ENCODE measurements at regions not wholly inside any gene's neighbourhood (a gene's known extent, or its start where the extent isn't known, plus 50 kb on each side); places are given as distances from the start of the nearest gene placed in this dataset.

DNA sequence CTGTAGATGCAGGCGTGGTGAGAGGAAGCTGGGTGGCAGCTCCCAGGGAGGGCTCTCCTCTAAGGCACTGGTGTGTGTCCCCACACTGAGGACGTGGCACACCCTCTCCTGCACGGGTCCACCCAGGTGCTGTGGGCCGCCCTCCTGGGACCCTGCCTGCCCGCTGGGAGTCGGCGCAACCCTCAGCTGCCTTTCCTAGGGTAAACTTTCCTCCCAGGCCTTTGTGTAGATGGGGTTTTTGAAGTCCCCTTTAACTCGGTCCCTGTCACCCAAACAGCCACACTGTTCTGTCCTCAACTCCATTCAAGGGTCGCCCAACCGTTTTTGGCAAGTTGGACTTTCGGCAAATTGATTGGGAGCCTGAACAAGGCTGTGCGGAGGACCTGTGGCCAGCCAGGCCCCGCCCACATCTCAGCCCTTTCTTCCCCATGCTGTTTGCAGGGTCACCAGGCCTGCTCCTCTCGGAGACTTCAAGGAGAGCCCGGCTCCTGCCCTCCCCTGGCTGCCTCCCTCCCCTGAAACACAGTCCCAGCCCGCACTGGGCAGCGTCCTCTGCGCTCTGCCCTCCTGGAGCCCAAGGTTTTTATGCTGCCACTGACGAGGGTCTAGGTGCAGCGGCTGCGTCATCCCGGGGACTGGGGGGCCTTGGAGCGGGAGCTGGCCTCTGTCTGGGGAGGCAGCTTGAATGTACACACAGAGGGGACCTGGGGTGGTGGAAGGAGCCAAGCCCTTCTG is 1126.2 kb downstream of the BRD1 start:
- DNase-seq: no peak

DNA sequence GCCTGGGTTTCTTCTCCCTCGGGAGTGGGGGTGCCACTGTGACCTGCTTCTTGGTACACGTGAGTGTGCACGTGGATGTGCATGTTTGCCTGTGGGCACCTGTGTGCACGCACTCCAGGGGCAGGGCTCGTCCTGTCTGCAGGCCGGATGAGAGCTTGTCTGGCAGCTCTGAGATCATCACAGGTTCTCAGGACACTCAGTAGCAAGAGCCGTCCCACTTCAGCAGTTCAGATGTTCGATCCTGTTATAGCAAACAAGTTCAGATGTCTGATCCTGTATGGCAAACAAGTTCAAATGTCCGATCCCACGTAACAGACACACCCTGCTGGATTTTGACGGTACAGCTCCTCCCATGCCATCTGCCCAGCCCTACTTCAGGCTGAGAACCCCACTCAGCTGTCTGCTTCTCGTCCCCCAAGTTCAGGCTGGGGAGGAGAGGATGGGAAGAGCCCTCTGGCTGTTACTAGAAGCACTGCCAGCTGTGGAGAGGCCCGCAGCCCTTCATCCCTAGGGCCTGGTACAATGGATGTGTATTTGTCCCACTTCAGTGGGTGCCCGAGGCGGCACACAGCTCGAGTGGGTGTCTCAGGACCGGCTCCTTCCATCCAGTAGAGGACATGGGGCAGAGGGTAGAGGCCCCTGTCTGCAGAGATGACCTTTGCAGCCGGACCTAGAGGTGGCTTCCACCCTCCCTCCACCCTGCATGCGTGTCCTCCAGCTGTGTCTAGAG is 1126.9 kb downstream of the BRD1 start:
- no peak for DNase-seq

DNA sequence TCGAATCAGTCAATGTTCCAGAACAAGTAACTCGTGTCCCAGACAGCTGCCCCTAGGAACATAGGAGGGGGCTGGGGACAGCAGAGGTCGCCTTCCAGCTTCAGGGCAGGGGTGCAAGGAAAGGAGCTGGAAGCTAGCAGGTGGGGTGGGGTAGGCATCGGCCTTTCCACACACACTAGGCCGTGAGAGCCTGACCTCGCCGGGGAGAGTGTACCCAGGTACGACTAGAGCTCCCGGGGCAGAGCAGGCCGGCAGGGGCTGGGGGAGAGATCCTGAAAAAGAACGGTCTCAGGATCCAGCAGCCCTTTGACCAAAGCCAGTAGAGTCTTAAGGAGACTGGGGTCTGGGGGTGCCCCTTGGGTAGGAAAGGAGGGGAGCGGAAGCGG is 1127.5 kb downstream of the BRD1 start:
- no peak for DNase-seq

DNA sequence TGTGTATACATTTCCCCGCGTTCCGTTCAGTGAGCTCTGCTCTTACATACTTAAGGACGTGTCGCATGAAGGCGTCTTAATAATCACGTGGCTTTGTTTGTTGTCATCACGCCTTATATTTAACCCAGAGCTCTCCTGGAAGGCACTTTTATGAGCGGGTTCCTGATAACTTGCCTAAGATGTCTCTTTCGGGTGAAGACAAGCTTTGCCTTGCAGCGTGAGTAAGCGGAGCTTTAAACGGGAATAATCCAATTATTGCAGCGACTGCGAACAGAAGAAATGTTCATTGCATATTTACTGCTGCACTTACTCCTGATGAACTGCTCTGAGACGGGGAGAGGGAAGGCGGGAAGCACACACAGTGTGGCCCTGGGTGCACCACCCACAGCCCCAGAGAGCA is 1128.2 kb downstream of the BRD1 start:
- DNase-seq: no peak

DNA sequence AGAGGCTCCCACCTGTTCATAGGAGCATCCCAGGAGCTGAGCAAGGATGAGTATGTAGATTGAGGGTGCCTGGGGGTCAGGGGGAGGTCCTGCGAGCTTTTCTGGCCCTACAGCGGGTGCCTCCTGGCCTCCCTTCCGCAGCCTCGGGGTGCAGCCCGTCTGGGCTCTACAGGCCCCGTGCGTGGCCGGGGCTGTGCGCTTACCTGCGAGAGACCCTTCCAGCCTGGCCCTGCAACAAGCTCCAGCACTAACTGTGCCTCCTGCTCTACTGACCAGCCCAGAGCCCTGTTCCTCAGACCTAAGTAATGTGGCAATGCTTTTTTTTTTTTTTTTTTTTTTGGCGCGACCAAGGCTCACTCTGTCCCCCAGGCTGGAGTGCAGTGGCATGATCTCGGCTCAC is 1129.1 kb downstream of the BRD1 start:
- DNase-seq: no peak

DNA sequence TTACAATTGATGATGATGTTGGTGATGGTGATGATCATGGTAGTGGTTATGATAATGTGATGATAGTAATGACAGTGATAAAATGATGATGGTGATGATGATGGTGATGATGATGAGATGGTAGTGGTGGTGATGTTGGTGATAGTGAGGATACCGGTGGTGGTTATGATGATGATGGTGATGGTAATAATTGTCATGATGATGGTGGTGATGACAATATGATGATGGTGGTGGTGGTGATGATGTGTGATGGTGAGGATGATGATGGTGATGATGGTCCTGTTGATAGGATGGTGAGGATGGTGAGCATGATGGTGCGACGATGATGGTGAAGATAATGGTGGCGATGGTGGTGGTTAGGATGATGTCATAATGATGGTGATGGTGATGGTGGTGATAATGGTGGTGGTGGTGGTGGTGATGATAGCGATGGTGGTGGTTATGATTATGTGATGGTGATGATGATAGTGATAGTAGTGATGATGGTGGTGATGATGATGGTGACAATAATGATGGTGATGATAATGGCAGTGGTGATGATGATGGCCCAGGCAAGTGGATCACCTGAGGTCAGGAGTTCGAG is 1129.9 kb downstream of the BRD1 start:
- DNase-seq: no peak

DNA sequence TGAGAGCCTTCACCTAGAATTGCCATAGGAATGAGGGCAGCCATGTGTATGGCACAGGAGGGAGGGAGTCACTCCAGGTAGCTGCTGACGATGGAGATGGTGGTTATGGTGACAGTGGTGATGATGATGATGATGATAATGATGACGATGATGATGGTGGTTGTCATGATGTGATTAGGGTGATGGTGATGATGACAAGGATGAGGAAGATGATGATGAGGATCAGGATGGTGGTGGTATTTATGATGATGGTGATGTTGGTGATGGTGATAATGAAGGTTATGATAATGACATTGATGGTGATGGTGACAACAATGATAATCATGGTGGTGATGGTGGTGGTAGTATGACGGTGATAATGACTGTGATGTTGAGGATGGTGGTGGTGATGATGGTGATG is 1130.5 kb downstream of the BRD1 start:
- DNase-seq: no peak

DNA sequence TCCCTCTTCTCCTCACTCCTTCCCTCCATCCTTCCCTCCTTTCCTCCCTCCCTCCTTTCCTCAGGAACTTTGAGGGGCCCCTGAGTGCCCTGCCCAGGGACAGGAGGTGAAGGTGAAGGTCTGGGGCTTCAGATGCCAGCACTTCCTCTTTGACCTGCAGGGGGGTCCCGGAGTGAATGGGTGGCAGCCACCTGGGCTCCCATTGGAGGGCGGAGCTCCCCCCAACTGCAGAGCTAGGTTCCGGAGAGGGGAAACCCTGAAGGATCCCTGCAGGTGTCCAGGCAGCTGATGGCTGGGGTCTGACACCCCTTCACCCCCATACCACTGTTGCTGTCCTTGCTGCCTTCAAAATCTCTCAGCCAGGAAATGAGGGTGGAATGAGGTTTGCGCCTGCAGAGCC is 1131.3 kb downstream of the BRD1 start:
- no peak for DNase-seq

DNA sequence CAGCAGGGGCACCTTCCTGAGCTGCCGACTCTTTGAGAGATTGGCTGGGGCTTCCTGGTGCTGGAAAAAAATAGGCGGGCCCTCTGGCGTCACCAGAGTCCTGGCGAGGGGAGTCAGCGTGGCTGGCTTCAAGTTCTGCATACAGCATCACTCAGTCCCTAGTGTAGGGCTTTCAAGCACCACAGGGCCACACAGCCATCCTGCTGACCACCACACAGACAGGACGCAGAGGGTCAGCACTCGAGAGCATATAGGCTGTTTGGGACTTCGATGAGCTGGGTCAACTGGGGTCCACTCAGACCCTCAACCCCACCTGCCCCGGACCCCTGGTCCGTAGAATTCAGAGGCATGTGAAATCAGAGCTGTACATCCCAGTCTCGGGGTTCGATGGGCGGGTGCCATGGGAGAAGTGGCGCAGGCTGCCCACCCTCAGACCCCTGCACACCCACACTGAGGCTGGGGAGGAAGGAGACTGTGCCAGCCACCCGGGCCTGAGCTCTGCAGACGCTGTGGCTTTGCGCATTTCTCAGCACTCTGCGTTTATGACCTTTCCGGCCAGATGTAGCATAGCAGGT is 1131.9 kb downstream of the BRD1 start:
- DNase-seq: no peak

DNA sequence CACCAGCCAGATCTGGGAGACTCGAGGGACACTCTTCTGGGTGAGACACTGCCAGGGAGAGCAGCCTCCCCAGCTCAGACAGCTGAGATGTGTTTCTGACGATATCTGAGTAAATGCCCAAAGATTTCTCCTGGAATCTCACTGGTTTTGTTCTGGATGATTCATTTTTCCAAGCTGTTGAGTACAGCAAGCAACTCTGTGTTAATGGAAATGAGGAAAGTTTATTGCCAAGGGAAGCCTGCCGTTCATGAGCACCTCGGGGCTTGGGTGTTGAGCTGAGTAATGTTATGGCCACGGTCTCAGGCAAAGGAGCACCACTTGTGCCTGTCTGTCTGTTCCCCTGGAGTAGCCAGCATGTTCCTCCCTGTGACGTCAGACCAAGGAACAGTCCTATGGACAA is 1132.4 kb downstream of the BRD1 start:
- no peak for DNase-seq

DNA sequence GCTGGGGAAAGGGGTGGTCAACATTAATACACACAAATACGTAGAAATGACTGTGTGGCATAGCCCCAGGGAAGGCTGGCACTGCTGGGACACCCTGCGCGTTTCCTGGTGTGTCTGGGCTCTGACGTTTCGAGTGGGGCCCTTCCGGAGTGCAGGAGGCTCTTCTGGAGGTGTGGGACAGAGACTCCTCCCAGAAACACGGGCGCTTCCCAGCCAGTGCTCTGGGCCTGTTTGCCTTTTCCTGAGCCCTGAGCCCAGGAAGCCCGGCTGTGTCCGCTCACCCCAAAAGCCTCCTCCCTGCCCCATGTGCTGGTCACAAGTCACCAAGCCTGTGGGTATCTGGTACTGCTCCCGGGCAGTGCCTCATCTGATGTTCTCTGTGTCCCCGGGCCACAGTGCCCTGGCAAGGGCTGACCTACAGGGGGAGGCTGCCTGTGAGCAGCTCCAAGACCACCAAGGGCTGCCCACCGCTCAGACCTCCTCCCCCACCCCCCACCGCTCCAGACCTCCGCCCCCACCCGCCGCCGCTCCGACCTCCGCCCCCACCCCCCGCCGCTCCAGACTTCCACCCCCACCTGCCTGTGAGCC is 1133.3 kb downstream of the BRD1 start:
- no peak for DNase-seq

DNA sequence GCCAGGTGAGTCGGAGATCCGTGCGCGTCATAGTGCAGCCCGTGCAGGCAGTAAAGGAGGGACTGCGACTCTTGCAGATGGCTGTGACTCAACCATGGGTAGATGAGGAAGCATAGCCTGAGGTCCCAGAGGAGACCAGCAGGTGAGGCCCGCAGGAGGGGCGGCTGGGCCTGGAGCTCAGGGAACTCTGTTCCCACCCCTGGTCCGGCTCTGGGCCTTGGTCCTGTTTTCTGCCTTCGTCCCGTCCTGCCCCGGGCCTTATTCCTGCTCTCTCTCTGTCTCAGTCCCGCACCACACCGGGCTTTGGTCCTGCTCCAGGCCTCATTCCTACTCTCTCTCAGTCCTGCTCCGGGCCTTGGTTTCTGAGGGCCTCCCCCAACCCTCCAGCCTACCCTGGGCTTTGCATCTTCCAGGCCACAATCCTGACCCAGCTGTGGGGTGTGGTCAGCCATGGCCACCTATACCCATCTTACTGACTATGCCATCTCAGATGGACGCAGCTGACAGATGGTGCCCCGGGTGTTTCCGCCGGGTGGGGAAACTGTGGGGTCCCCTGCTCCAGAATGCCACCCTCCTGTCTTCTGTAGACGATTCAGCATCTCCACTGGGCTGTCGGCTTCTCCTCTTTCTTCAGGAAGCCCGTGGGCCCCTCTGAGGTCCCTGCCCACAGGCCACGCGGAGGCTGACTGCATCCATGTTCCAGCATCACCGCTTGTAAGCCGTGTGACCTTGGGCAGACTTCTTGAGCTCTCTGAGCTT is 1134.1 kb downstream of the BRD1 start:
- no peak for DNase-seq

DNA sequence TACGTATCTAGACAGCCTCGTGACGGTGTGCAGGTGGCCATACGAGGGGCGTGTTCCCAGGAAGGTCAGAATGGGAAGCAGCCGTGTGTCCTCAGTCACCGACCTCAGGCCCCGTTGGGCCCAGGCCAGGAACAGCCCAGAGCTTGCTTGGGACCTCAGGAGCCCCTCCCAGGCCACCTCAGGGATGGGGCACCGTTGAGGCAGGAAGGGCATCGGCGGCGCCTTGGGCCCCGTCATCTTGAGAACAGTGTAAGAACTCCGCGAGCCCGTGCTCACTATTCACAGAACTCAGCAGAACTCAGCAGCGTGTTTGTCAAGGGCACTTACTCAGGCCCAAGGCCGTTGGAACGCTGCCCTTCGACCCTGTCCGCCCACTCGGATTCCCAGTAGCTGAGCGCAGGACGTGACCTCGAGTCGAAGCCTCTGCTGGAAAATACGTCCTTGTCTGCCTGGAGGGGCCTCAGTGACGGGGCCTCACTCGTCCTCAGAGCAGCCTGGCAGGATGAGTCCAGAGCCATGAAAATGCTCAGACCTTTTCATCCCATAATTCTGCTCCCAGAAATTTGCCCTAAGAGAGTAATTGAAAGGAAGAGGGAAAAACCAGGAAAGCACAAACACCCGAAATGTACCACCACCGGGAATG is 1134.8 kb downstream of the BRD1 start:
- no peak for DNase-seq

DNA sequence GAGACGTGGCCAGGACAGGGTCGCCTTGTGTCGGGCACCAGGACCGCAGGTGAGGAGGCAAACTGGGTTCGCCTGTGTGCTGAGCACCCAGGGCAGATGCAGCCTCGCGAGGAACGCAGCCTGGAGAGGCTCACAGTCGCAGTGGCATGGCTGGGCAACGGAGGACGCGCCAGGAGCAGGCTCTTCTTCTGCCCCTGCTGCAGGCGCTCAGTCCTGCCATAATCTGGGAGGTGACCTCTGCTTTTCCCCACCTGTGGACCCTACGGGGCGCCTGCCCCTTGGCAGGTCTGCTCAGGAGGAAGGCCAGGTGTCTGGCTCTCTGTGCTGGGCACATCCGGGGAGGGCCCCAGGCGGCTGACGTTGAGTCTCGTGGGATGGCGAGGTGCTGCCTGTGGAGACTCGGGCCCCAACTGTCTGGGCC is 1136.2 kb downstream of the BRD1 start:
- DNase-seq: no peak

DNA sequence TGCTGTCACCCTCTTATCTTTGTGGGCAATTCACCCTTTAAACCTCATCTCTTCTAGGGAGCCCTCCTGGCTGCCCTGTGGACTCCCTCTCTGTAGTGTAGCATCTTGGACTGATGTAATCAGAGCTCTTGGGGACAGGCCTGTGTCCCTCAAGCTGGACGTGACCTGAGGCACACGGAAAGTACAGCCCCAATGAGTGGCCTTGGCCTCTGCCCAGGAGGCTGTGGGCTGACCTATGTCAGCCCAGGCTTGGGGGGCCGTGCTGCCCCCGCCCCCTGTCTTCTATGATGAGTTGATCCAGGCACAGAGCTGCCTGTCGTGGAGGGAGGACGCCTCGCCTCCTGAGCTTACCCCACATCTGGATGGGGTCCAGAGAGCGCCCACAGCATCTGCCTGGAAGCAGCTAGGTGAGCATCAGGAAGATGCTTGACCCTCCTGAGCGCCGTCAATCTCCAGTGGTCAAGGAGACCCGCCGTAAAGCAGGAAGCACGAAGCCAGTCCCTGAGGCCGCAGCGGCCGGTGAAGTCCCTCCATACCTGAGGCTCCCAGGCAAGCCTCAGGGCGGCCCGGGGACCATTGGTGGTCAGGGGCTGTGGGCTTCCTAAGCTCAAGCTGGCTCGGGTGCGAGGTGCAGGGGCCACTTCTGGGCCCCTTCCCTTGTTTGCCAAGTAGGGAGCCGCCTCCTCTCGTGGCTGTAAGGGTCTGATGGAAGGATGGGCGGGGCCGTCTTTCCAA is 1136.9 kb downstream of the BRD1 start:
- no peak for DNase-seq

DNA sequence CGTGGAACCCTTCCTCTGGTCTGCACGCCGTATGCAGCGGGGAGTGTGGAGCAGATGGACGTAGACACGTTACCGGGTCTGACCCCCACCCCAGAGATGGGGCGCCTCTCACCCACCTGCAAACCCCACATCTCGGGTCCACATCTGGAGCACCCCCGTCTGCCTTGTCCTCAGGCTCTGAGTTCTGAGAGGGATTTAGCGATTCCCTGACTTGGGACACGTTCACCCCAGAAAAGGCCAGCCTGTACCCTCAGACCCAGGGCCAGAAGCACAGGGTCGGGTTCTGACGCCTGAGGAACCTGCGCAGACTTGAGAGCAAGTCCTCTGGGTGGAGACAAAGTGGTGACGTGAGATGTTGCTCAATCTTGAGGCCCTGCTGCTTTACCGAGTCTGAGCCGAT is 1138.5 kb downstream of the BRD1 start:
- DNase-seq: no peak

DNA sequence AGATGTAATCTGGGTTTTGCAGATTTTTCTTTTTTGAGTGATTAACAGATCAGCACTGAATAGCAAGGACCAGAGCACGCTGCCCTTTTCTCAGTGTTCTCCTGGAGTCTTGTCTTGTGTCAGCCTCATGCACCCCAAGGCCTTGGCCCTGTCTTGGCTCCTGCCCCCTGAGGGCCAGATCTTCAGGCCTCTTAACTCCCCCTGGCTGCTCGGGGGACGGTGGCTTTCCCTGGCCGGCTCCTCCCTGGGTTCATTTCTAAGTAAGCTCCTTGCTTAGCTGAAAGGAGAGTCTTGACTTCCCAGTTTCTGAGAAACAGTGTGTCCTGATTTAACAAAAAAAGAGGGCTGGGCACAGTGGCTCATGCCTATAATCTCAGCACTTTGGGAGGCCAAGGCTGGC is 1139.3 kb downstream of the BRD1 start:
- no peak for DNase-seq

DNA sequence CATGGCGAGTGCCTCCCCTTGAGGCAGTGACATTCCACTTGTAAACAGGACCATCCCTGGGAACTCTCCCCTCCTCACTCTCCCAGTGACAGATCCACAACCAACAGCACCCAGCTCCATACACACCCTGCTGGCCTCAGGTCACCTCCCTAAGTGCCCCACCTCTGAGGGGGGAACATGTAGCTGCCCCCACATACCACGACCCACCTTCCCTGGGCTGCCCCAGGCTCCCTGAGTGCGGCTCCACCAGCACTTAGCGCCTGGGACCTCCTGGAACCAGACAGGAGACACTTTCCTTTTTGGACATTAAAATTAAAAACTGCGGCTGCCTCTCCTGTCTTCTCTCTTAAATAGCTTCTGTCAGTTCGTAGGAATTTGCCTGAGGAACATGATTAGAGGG is 1140.1 kb downstream of the BRD1 start:
- DNase-seq: no peak

DNA sequence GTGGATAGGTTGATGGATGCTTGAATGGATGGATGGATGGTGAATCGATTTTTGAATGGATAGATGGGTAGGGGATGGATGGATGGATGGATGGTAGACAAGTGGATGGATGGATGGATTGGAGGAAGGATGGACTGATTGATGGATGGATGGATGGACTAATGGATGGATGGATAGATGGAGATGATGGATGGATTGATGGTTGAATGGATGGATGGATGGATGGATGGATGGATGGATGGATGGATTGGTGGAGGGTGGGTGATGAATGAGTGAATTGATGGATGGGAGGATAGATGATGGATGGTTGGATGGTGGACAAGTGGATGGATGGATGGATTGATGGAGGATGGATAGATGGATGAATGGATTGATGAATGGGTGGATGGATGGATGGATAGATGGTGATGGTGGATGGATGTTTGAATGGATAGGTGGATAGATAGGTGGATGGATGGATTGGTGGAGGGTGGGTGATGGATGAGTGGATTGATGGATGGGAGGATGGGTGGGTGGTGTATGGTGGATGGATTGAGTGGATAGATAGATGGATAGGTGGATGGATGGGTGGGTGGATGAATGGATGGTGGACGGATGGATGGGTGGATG is 1140.9 kb downstream of the BRD1 start:
- DNase-seq: no peak

DNA sequence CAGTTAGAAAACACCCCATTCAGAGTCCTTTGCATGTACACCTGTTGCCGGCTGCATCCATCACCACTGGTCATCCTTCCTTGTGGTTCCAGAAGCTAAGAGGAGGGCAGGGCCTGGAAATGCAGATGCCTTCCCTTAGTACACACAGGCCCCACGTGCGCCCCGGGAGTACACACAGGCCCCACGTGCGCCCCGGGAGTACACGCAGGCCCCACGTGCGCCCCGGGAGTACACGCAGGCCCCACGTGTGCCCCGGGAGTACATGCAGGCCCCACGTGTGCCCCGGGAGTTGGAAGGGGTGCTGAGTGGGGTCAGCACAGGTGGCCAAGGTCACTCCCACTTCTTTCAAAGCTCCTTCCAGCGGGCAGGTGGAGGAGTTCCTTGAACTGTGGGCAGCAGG is 1141.9 kb downstream of the BRD1 start:
- no peak for DNase-seq

DNA sequence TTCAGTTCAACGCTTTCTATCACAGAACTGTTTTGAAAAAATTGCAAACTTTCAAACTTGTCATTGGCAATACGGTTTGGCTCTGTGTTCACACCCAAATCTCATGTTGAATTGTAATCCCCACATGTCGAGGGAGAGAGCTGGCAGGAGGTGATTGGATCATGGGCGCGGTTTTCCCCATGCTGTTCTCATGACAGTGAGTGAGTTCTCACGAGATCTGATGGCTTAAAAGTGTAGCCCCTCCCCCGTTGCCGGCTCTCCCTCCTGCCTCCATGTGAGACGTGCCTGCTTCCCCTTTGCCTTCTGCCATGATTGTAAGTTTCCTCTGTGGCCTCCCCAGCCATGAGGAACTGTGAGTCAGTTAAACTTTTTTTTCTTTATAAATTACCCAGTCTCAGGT is 1144.0 kb downstream of the BRD1 start:
- no peak for DNase-seq

Data from activated CD4-positive, alpha-beta T cell treated with anti-CD3 and anti-CD28 coated beads, Interleukin-2, amount 50 U/mL, for 16 hours (primary cell).